Ishikawa (cell line): ENCODE measurements at regions not wholly inside any gene's neighbourhood (a gene's known extent, or its start where the extent isn't known, plus 50 kb on each side); places are given as distances from the start of the nearest gene placed in this dataset.

ENCODE experiments used
- CEBPB ChIP-seq: IDR thresholded peaks from 2 replicates; pipeline ENCODE4 v1.6.1; 2012
- CREB1 ChIP-seq: IDR thresholded peaks from 2 replicates; pipeline ENCODE4 v1.6.1; 2012; ENCODE audit warnings: low read depth
- EGR1 ChIP-seq: IDR thresholded peaks from 2 replicates; pipeline ENCODE4 v1.6.1; 2012
- EP300 ChIP-seq: IDR thresholded peaks from 2 replicates; pipeline ENCODE4 v1.6.1; 2012; ENCODE audit warnings: borderline replicate concordance
- MAX ChIP-seq: IDR thresholded peaks from 2 replicates; pipeline ENCODE4 v1.6.1; 2012
- NFIC ChIP-seq: IDR thresholded peaks from 2 replicates; pipeline ENCODE4 v1.6.1; 2012
- RAD21 ChIP-seq: IDR thresholded peaks from 2 replicates; pipeline ENCODE4 v1.6.1; 2012; ENCODE audit warnings: low read depth
- TAF1 ChIP-seq: IDR thresholded peaks from 2 replicates; pipeline ENCODE4 v1.6.1; 2012; ENCODE audit warnings: low read depth, mild to moderate bottlenecking
- TCF12 ChIP-seq: IDR thresholded peaks from 2 replicates; pipeline ENCODE4 v1.6.1; 2012; ENCODE audit warnings: low read depth
- YY1 ChIP-seq: IDR thresholded peaks from 2 replicates; pipeline ENCODE4 v1.6.1; 2012; ENCODE audit warnings: low read depth
- TF ChIP-seq, protein P1 (sequence below): IDR thresholded peaks from 2 replicates; pipeline ENCODE4 v1.6.1; 2012

GRCh38 chr12:68428211-68428610, 96.0 kb upstream of the MDM1 start:
- TF ChIP-seq EGR1 (no peak), EP300 (no peak), MAX (no peak), CEBPB (no peak), CREB1 (no peak), TAF1 (no peak), TCF12 (no peak), NFIC (no peak), RAD21 (no peak), YY1 (no peak)
- TF ChIP-seq, protein P1, sequence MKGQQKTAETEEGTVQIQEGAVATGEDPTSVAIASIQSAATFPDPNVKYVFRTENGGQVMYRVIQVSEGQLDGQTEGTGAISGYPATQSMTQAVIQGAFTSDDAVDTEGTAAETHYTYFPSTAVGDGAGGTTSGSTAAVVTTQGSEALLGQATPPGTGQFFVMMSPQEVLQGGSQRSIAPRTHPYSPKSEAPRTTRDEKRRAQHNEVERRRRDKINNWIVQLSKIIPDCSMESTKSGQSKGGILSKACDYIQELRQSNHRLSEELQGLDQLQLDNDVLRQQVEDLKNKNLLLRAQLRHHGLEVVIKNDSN = no peak
